ENCODE measurements at regions not wholly inside any gene's neighbourhood (a gene's known extent, or its start where the extent isn't known, plus 50 kb on each side); places are given as distances from the start of the nearest gene placed in this dataset.
A peak's percentile ranks its signal among the peaks of the same experiment; 100 is the strongest.

GRCh38 chr6:92810913-92811312 lies 608.4 kb downstream of the EPHA7 start:
- DNase-seq = peak; percentile 16

- DNase-seq = no peak
These were observed 613.1 kb downstream of the EPHA7 start for GRCh38 chr6:92806254-92806653.

GRCh38 chr6:92791403-92791802 lies 628.0 kb downstream of the EPHA7 start:
- DNase-seq = no peak

- no peak for DNase-seq
These were observed 629.0 kb downstream of the EPHA7 start for GRCh38 chr6:92790381-92790780.

- no peak for DNase-seq
These were observed 635.1 kb downstream of the EPHA7 start for GRCh38 chr6:92784235-92784634.

GRCh38 chr6:92779746-92780145 lies 639.6 kb downstream of the EPHA7 start:
- DNase-seq = no peak

- peak; percentile 6 for DNase-seq
These were observed 642.1 kb downstream of the EPHA7 start for GRCh38 chr6:92777146-92777740.

- DNase-seq = no peak
These were observed 648.8 kb downstream of the EPHA7 start for GRCh38 chr6:92770540-92770939.

- DNase-seq = no peak
These were observed 652.3 kb downstream of the EPHA7 start for GRCh38 chr6:92767101-92767500.

GRCh38 chr6:92763680-92764079 lies 655.7 kb downstream of the EPHA7 start:
- DNase-seq = no peak

GRCh38 chr6:92763274-92763584 lies 656.1 kb downstream of the EPHA7 start:
- no peak for DNase-seq

- no peak for DNase-seq
These were observed 656.7 kb downstream of the EPHA7 start for GRCh38 chr6:92762443-92763273.

- no peak for DNase-seq
These were observed 660.2 kb downstream of the EPHA7 start for GRCh38 chr6:92759178-92759577.

- DNase-seq = no peak
These were observed 661.4 kb downstream of the EPHA7 start for GRCh38 chr6:92757925-92758324.

GRCh38 chr6:92756912-92757311 lies 662.4 kb downstream of the EPHA7 start:
- peak; percentile 1 for DNase-seq

GRCh38 chr6:92753956-92754355 lies 665.4 kb downstream of the EPHA7 start:
- no peak for DNase-seq

GRCh38 chr6:92752114-92752513 lies 667.2 kb downstream of the EPHA7 start:
- DNase-seq = no peak

- DNase-seq = no peak
These were observed 671.2 kb downstream of the EPHA7 start for GRCh38 chr6:92748131-92748530.

GRCh38 chr6:92737983-92738382 lies 681.4 kb downstream of the EPHA7 start:
- DNase-seq = no peak

GRCh38 chr6:92723390-92723931 lies 695.9 kb downstream of the EPHA7 start:
- no peak for DNase-seq

- no peak for DNase-seq
These were observed 699.6 kb downstream of the EPHA7 start for GRCh38 chr6:92719773-92720172.

- DNase-seq = no peak
These were observed 702.7 kb downstream of the EPHA7 start for GRCh38 chr6:92716638-92717037.

GRCh38 chr6:92715991-92716390 lies 703.4 kb downstream of the EPHA7 start:
- no peak for DNase-seq

GRCh38 chr6:92714346-92714745 lies 705.0 kb downstream of the EPHA7 start:
- no peak for DNase-seq

GRCh38 chr6:92710048-92710447 lies 709.3 kb downstream of the EPHA7 start:
- no peak for DNase-seq
